Astrocyte (in vitro differentiated cells and primary cell): ENCODE measurements at regions not wholly inside any gene's neighbourhood (a gene's known extent, or its start where the extent isn't known, plus 50 kb on each side); places are given as distances from the start of the nearest gene placed in this dataset.

ENCODE experiments used
- DNase-seq: peaks from one replicate; pipeline ENCODE4 v3.0.0-alpha.2; 2010; ENCODE audit warnings: low read depth
- FAIRE-seq: peaks from 2 replicates; lab custom pipeline; 2011; peaks lifted over from hg19 to GRCh38; lab: Jason Lieb, UNC
- H2AFZ ChIP-seq: 2 replicates; pipeline ENCODE4 v1.6.0; 2012; ENCODE audit warnings: low read depth, low read length, inconsistent platforms
- H3K27ac ChIP-seq: 2 replicates; pipeline ENCODE4 v1.5.1; 2011; ENCODE audit warnings: low read depth, low read length, inconsistent platforms
- H3K27me3 ChIP-seq: 2 replicates; pipeline ENCODE4 v1.6.0; 2011; ENCODE audit warnings: low read length, inconsistent platforms; ENCODE audit not compliant: insufficient read depth
- H3K36me3 ChIP-seq: 2 replicates; pipeline ENCODE4 v1.5.1; 2011; ENCODE audit warnings: low read length, inconsistent platforms; ENCODE audit not compliant: insufficient read depth
- H3K4me1 ChIP-seq: 2 replicates; pipeline ENCODE4 v1.5.1; 2011; ENCODE audit warnings: low read length, inconsistent platforms; ENCODE audit not compliant: insufficient read depth
- H3K4me2 ChIP-seq: 2 replicates; pipeline ENCODE4 v1.6.0; 2012; ENCODE audit warnings: low read length, inconsistent platforms
- H3K4me3 ChIP-seq: 2 replicates; pipeline ENCODE4 v1.5.1; 2011; ENCODE audit warnings: low read depth, mild to moderate bottlenecking, low read length, inconsistent platforms; ENCODE audit not compliant: insufficient read depth
- H3K79me2 ChIP-seq: 2 replicates; pipeline ENCODE4 v1.6.0; 2012; ENCODE audit warnings: mild to moderate bottlenecking, low read length, inconsistent platforms; ENCODE audit not compliant: insufficient read depth
- H3K9ac ChIP-seq: 2 replicates; pipeline ENCODE4 v1.6.0; 2012; ENCODE audit warnings: mild to moderate bottlenecking, low read length, inconsistent platforms
- H3K9me3 ChIP-seq: 2 replicates; pipeline ENCODE4 v1.5.1; 2012; ENCODE audit warnings: low read depth, mild to moderate bottlenecking, low read length, inconsistent platforms; ENCODE audit not compliant: insufficient read depth
- H4K20me1 ChIP-seq: 2 replicates; pipeline ENCODE4 v1.6.0; 2012; ENCODE audit warnings: low read length, inconsistent platforms; ENCODE audit not compliant: insufficient read depth
- H3K27ac Mint-ChIP-seq: one replicate; pipeline ENCODE4 v1.8.0; 2021; ENCODE audit warnings: mild to moderate bottlenecking, mixed read lengths; ENCODE audit not compliant: unreplicated experiment
- H3K27me3 Mint-ChIP-seq: one replicate; pipeline ENCODE4 v1.8.0; 2021; ENCODE audit warnings: low read depth, mixed read lengths; ENCODE audit not compliant: unreplicated experiment
- H3K36me3 Mint-ChIP-seq: one replicate; pipeline ENCODE4 v1.8.0; 2021; ENCODE audit warnings: low read depth, mixed read lengths; ENCODE audit not compliant: unreplicated experiment
- H3K4me1 Mint-ChIP-seq: one replicate; pipeline ENCODE4 v1.8.0; 2021; ENCODE audit warnings: low read depth, mixed read lengths; ENCODE audit not compliant: unreplicated experiment
- H3K4me3 Mint-ChIP-seq: one replicate; pipeline ENCODE4 v1.8.0; 2021; ENCODE audit warnings: mild to moderate bottlenecking, moderate library complexity, mixed read lengths; ENCODE audit not compliant: unreplicated experiment
- H3K9me3 Mint-ChIP-seq: one replicate; pipeline ENCODE4 v1.8.0; 2021; ENCODE audit warnings: mild to moderate bottlenecking, mixed read lengths; ENCODE audit not compliant: unreplicated experiment
- CTCF ChIP-seq: IDR thresholded peaks from 2 replicates; pipeline ENCODE4 v1.5.1; 2011; ENCODE audit warnings: low read depth, mild to moderate bottlenecking, inconsistent platforms, low read length, moderate library complexity; ENCODE audit not compliant: insufficient read depth
- EZH2 ChIP-seq: IDR thresholded peaks from 2 replicates; pipeline ENCODE4 v1.6.1; 2012; ENCODE audit warnings: mild to moderate bottlenecking, low read length, inconsistent platforms; ENCODE audit not compliant: insufficient read depth

GRCh38 chr15:52912172-52912571 is 122.0 kb upstream of the ONECUT1 start:
- no peaks in the 10 kb centered on the region for H3K36me3 ChIP-seq
- Mint-ChIP-seq H3K9me3 (no peaks in the 10 kb centered on the region), H3K4me1 (peaks cover 8% of the 10 kb centered on the region), H3K27ac (peak overlapping the region; percentile 64), H3K27me3 (peaks cover 9% of the 10 kb centered on the region), H3K4me3 (no peak overlapping the region), H3K36me3 (no peaks in the 10 kb centered on the region)
- no peak overlapping the region for H3K4me2 ChIP-seq
- no peak overlapping the region for H3K9ac ChIP-seq
- no peaks in the 10 kb centered on the region for H4K20me1 ChIP-seq
- H3K4me1 ChIP-seq, result no peaks in the 10 kb centered on the region
- H3K4me3 ChIP-seq, result no peak overlapping the region
- DNase-seq (no peak), FAIRE-seq (no peak)
- H3K9me3 ChIP-seq, result no peaks in the 10 kb centered on the region
- no peaks in the 10 kb centered on the region for H3K79me2 ChIP-seq
- no peak overlapping the region for H3K27ac ChIP-seq
- no peaks in the 10 kb centered on the region for H3K27me3 ChIP-seq
- H2AFZ ChIP-seq, result no peak overlapping the region
- TF ChIP-seq CTCF (no peak), EZH2 (no peak)

GRCh38 chr15:52893338-52893737 is 103.2 kb upstream of the ONECUT1 start:
- Histone ChIP-seq H3K4me3 (no peak overlapping the region), H3K27me3 (no peaks in the 10 kb centered on the region), H3K4me1 (no peaks in the 10 kb centered on the region), H2AFZ (no peak overlapping the region), H3K9me3 (no peaks in the 10 kb centered on the region), H3K4me2 (no peak overlapping the region), H3K27ac (no peak overlapping the region), H3K9ac (no peak overlapping the region), H3K79me2 (no peaks in the 10 kb centered on the region), H4K20me1 (no peaks in the 10 kb centered on the region), H3K36me3 (no peaks in the 10 kb centered on the region)
- H3K9me3 Mint-ChIP-seq, result no peaks in the 10 kb centered on the region
- H3K36me3 Mint-ChIP-seq, result no peaks in the 10 kb centered on the region
- H3K27ac Mint-ChIP-seq, result no peak overlapping the region
- H3K27me3 Mint-ChIP-seq, result peaks cover 15% of the 10 kb centered on the region
- no peaks in the 10 kb centered on the region for H3K4me1 Mint-ChIP-seq
- TF ChIP-seq CTCF (no peak), EZH2 (no peak)
- no peak for FAIRE-seq
- no peak overlapping the region for H3K4me3 Mint-ChIP-seq
- no peak for DNase-seq

GRCh38 chr15:52879904-52880303 is 89.8 kb upstream of the ONECUT1 start:
- no peak overlapping the region for H3K4me3 Mint-ChIP-seq
- Histone ChIP-seq H2AFZ (no peak overlapping the region), H3K27me3 (no peaks in the 10 kb centered on the region), H3K79me2 (no peaks in the 10 kb centered on the region), H3K4me3 (no peak overlapping the region), H3K9me3 (no peaks in the 10 kb centered on the region), H4K20me1 (no peaks in the 10 kb centered on the region), H3K36me3 (no peaks in the 10 kb centered on the region), H3K4me2 (no peak overlapping the region), H3K27ac (no peak overlapping the region), H3K9ac (no peak overlapping the region), H3K4me1 (no peaks in the 10 kb centered on the region)
- FAIRE-seq, result no peak
- H3K27ac Mint-ChIP-seq, result no peak overlapping the region
- peaks cover 7% of the 10 kb centered on the region for H3K4me1 Mint-ChIP-seq
- DNase-seq, result no peak
- H3K36me3 Mint-ChIP-seq, result no peaks in the 10 kb centered on the region
- H3K27me3 Mint-ChIP-seq, result peaks cover 21% of the 10 kb centered on the region
- H3K9me3 Mint-ChIP-seq, result no peaks in the 10 kb centered on the region
- TF ChIP-seq EZH2, result no peak
- TF ChIP-seq CTCF, result no peak
